IPS-15b (cell line): ENCODE measurements at regions not wholly inside any gene's neighbourhood (a gene's known extent, or its start where the extent isn't known, plus 50 kb on each side); places are given as distances from the start of the nearest gene placed in this dataset.
"Not testable (repeated sequence)": the region's sequence is repeated elsewhere in the genome, so short reads cannot be mapped to it uniquely, and the experiment has no call there.

Experiments used
- H3K27me3 ChIP-seq: one replicate; pipeline ENCODE4 v1.6.1; 2013; ENCODE audit warnings: low read length; ENCODE audit not compliant: control insufficient read depth, insufficient read depth
- H3K36me3 ChIP-seq: one replicate; pipeline ENCODE4 v1.6.1; 2013; ENCODE audit warnings: low read length; ENCODE audit not compliant: control insufficient read depth, insufficient read depth
- H3K4me1 ChIP-seq: one replicate; pipeline ENCODE4 v1.6.1; 2013; ENCODE audit warnings: mild to moderate bottlenecking, low read length; ENCODE audit not compliant: control insufficient read depth, insufficient read depth
- H3K4me3 ChIP-seq: one replicate; pipeline ENCODE4 v1.5.1; 2013; ENCODE audit warnings: low read depth, low read length
- H3K9ac ChIP-seq: one replicate; pipeline ENCODE4 v1.6.1; 2013; ENCODE audit warnings: low read depth, mild to moderate bottlenecking, low read length
- H3K9me3 ChIP-seq: one replicate; pipeline ENCODE4 v1.6.1; 2013; ENCODE audit warnings: mild to moderate bottlenecking, low read length; ENCODE audit not compliant: control insufficient read depth, insufficient read depth

DNA sequence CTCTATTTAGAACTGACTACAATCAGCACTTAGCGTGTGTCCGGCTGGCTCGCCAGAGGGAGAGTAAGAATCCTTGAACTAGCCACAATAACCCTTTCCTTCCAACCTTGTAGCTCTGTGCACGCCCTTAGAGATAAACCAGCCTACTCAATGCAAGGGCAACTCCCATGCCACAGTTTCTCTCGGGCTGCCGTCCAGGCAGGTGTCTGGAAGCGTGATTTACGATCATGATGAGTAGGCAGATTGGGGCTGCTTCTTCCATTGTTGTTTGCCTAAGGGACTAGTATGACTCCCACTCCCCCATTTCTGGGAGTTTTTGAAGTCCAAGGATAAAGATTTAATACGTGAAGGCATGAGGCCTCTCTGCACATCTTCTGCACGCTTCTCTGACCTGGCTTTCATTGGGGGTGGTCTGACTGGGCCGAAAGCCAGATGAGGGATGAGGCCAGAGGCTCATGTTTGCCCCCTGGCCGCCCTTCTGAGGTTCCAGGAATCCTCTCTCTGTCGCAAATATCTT, 134.0 kb upstream of the MYO10 start:
- H3K4me1 ChIP-seq = no peaks in the 10 kb centered on the region
- H3K36me3 ChIP-seq = no peaks in the 10 kb centered on the region
- no peaks in the 10 kb centered on the region for H3K9me3 ChIP-seq
- H3K9ac ChIP-seq = no peak overlapping the region
- no peak overlapping the region for H3K4me3 ChIP-seq
- no peaks in the 10 kb centered on the region for H3K27me3 ChIP-seq

DNA sequence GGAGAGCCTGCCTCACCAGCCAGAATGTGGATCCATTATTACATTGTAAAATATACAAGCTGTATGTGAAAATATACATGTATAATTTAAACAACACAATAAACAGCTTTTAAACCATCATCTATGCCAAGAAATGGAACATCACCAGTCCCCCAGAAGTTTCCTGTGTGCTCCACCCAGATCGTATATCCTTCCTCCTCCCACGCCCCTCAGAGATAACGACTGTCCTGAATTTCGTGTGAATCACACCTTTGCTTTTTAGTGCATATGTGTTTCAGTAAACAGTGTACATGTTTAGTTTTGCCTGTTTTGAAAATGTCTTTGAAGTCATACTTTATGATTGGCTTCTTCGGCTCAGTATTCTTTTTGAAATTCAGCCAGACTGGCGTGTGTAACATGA, 134.6 kb upstream of the MYO10 start:
- Histone ChIP-seq H3K4me1 (no peaks in the 10 kb centered on the region), H3K36me3 (no peaks in the 10 kb centered on the region), H3K9me3 (no peaks in the 10 kb centered on the region), H3K4me3 (no peak overlapping the region), H3K9ac (no peak overlapping the region), H3K27me3 (no peaks in the 10 kb centered on the region)

DNA sequence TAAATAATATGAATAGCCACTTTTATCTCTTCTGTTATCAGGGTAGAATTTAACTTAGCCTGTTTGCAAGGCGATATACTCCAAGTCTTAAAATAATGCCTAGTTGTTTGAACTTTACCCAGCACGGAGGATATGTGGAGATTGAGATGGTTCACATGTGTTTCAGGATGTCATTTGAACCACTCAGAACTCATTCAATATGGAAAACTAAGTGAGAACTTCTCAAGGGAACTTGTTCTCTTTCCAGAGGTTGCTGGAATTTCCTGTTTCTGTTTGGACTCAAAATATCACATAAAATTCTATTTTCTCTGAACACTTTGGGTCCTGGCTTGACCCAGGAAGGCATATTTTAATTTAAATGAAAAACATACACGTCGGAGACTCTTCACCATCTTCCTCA, 139.1 kb upstream of the MYO10 start:
- Histone ChIP-seq H3K36me3 (no peaks in the 10 kb centered on the region), H3K27me3 (no peaks in the 10 kb centered on the region), H3K4me1 (no peaks in the 10 kb centered on the region), H3K9me3 (no peaks in the 10 kb centered on the region), H3K4me3 (no peak overlapping the region), H3K9ac (no peak overlapping the region)

DNA sequence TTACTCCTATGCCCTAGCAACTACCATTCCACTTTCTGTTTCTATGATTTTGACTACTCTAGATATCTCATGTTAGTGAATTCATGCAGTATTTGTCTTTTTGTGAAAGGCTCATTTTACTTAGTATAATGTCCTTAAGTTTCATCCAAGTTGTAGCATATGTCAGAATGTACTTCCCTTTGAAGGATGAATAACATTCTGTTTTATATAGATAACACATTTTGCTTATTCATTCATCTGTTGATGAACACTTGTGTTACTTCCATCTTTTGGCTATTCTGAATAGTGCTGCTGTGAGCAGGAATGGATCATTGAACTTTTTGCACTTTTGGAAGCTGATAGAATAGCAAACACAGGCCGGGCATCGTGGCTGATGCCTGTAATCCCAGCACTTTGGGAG, 140.2 kb upstream of the MYO10 start:
- Histone ChIP-seq H3K36me3 (no peaks in the 10 kb centered on the region), H3K9me3 (no peaks in the 10 kb centered on the region), H3K9ac (no peak overlapping the region), H3K27me3 (no peaks in the 10 kb centered on the region), H3K4me1 (no peaks in the 10 kb centered on the region), H3K4me3 (no peak overlapping the region)

DNA sequence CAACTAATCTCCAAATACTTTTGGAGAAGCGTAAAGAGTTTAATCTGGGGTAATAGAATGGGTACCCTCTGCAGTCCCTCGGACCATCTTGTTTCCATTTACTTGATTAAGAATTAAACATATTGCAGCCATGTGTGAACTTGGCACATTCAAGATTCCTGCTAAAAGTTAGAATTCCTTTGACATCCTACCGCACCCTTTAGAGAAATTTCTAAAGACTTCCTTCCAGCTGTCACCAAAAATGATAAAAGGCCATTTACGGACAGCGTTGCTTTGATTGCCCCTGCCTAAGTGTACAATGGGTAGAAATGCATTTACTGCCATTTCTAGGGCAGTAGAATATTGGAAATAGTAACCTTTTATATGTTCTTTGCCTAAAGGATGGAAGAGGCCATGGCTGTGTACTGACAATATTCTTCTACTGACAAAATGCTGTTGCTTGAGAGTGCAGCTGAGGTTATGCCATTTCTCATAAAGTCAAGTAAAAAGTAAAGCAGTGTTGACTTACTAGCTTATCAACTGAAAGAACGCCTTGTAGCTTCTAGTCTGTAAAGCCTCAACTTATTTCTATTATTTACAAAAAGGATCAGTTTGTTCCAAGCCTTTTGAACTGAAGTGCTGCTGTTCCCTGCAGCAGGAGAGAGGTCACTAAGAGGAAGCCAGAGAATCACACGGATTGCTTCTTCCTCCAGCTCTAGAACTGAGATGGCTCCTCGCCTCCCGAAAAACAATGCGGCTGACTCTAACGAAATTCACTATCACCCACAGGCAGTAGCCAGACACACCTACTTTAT, 139.8 kb upstream of the BASP1 start:
- no peaks in the 10 kb centered on the region for H3K36me3 ChIP-seq
- H3K27me3 ChIP-seq = no peaks in the 10 kb centered on the region
- no peak overlapping the region for H3K4me3 ChIP-seq
- no peaks in the 10 kb centered on the region for H3K4me1 ChIP-seq
- H3K9me3 ChIP-seq = no peaks in the 10 kb centered on the region
- H3K9ac ChIP-seq = no peak overlapping the region

DNA sequence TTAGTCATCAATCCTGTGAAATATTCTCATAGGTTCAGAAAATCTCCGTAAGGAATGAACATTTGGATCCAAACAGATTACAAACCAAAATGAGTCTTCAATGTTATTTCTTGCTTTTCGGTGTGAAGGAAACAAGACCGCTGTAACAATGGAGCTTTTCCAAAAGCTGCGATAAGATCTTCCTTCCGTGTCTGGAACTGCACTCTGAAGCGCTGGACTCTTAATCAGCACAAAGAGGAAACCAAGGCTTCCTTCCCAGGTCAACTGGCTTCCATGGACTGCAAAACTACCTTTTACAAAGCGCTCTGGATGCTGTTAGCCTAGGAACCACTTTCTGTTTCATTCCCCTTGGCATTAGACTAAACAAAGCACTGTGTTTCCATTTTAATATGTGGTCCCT, 137.9 kb upstream of the BASP1 start:
- H3K4me3 ChIP-seq = no peak overlapping the region
- no peaks in the 10 kb centered on the region for H3K27me3 ChIP-seq
- H3K36me3 ChIP-seq = no peaks in the 10 kb centered on the region
- no peaks in the 10 kb centered on the region for H3K9me3 ChIP-seq
- no peaks in the 10 kb centered on the region for H3K4me1 ChIP-seq
- H3K9ac ChIP-seq = no peak overlapping the region

DNA sequence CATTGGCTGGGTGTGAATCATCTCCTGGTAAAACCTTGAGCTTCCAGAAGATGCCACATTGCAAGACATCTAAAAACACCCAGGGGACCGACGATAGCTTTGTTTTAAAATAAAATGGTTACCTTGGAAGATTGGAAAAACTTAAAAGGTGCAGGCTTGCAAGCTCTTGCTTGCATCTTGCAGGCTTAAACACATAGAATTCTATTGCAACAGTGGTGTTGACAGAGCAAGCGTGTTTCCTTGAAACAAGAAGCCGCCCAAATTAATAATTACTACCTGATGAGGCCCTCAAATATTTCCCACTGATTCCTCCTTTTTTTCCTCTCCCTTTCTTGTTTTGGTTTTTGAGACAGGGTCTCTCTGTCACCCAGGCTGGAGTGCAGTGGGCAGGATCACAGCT, 137.1 kb upstream of the BASP1 start:
- H3K4me1 ChIP-seq = no peaks in the 10 kb centered on the region
- H3K9me3 ChIP-seq = no peaks in the 10 kb centered on the region
- H3K36me3 ChIP-seq = no peaks in the 10 kb centered on the region
- H3K4me3 ChIP-seq = no peak overlapping the region
- H3K9ac ChIP-seq = no peak overlapping the region
- no peaks in the 10 kb centered on the region for H3K27me3 ChIP-seq

DNA sequence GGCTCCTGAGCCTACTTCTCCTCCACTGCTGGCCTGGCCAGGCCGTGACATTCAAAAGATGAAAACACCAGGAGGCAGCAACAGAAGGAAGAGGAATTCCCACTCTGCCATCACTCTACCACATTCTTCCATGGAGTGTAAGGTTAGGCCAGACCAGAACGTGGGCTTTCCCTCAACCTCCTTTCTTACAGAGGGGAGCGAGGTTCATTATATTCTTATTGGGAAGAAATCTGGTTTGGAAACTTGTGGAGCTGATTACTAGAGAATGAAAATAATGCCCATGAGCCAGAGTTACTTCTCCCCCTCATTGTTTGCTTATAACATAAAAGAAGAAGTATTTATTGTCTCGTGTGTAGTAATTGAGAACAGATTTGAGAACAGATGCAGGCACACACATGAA, 136.3 kb upstream of the BASP1 start:
- H3K4me1 ChIP-seq = no peaks in the 10 kb centered on the region
- no peaks in the 10 kb centered on the region for H3K9me3 ChIP-seq
- no peak overlapping the region for H3K4me3 ChIP-seq
- H3K36me3 ChIP-seq = no peaks in the 10 kb centered on the region
- H3K27me3 ChIP-seq = no peaks in the 10 kb centered on the region
- no peak overlapping the region for H3K9ac ChIP-seq

DNA sequence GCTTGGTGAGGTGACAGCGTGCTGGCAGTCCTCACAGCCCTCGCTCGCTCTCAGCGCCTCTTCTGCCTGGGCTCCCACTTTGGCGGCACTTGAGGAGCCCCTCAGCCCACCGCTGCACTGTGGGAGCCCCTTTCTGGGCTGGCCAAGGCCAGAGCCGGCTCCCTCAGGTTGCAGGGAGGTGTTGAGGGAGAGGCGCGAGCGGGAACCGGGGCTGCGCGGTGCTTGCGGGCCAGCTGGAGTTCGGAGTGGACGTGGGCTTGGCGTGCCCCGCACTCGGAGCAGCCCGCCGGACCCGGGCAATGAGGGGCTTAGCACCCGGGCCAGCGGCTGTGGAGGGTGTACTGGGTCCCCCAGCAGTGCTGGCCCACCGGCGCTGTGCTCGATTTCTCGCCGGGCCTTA, 134.2 kb upstream of the BASP1 start:
- H3K4me3 ChIP-seq, H3K4me1 ChIP-seq, H3K9me3 ChIP-seq, H3K27me3 ChIP-seq, H3K36me3 ChIP-seq, H3K9ac ChIP-seq: not testable (repeated sequence)

DNA sequence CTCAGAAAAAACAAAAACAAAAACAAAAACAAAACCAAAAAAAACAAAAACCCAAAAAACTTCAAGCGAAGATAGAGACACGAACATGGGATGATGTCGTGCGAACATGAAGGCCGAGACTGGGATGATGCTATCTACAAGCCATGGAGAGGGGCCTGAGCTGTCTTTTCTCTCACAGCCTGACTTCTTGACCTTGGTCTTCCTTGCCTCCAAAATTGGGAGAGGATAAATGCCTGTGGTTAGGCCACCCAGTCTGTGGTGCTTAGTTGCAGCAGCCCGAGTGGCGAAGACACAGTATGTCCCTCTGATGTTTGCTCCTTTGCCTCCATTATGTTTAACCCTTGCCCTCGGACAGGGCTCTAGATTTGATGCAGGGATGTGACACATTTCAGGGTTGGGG, 130.4 kb upstream of the BASP1 start:
- Histone ChIP-seq H3K9me3 (no peaks in the 10 kb centered on the region), H3K4me1 (no peaks in the 10 kb centered on the region), H3K4me3 (no peak overlapping the region), H3K36me3 (no peaks in the 10 kb centered on the region), H3K27me3 (no peaks in the 10 kb centered on the region), H3K9ac (no peak overlapping the region)

DNA sequence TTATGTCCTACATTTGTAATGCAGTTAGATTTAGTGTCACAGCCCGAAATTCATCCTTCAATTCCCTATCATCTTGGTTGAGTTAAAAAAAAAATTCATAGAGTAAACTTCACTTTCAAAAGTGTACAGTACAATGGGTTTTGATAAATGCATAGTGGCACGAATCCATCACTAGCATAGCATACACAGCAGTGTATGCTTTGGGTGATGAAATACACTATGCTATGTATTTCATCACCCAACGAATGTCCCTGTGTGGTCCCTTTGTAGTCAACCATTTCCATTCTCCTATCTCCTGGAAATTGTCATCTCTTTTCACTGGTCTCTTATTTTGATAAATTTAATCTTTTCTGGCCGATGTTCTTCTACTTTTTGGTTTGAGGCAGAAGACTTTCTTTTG, 129.4 kb upstream of the BASP1 start:
- Histone ChIP-seq H3K9me3 (no peaks in the 10 kb centered on the region), H3K36me3 (no peaks in the 10 kb centered on the region), H3K9ac (no peak overlapping the region), H3K27me3 (no peaks in the 10 kb centered on the region), H3K4me3 (no peak overlapping the region), H3K4me1 (no peaks in the 10 kb centered on the region)

DNA sequence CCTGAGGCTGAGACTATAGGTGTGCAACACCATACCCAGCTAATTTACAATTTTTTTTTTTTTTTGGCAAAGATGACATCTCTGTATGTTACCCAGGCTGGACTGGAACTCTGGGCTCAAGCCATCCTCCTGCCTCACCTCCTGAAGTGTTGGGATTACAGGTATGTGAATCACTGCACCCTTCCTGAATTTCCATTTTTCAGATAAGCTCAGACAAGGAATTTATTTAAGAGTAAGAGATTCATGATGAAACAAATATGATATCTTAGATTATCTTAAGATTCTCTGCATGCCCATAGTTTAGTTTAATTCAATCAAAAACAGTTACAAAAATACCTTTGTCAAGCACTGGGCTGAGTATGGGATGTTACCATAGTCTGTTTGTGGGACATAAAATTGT, 128.4 kb upstream of the BASP1 start:
- no peaks in the 10 kb centered on the region for H3K36me3 ChIP-seq
- no peak overlapping the region for H3K9ac ChIP-seq
- H3K27me3 ChIP-seq = no peaks in the 10 kb centered on the region
- H3K4me3 ChIP-seq = no peak overlapping the region
- no peaks in the 10 kb centered on the region for H3K4me1 ChIP-seq
- no peaks in the 10 kb centered on the region for H3K9me3 ChIP-seq
